ENCODE measurements at regions not wholly inside any gene's neighbourhood (a gene's known extent, or its start where the extent isn't known, plus 50 kb on each side); places are given as distances from the start of the nearest gene placed in this dataset.
"Not testable (repeated sequence)": the region's sequence is repeated elsewhere in the genome, so short reads cannot be mapped to it uniquely, and the experiment has no call there.

- H3K4me1 ChIP-seq (ENCODE audit: insufficient read depth, low read length), result no peaks in the 10 kb centered on the region
- no peak overlapping the region for H3K27ac ChIP-seq (ENCODE audit: low read length)
- no peak overlapping the region for H3K9ac ChIP-seq (ENCODE audit: low read depth, low read length)
- no peaks in the 10 kb centered on the region for H3K36me3 ChIP-seq (ENCODE audit: insufficient read depth, low read depth, low read length)
- no peaks in the 10 kb centered on the region for H3K9me3 ChIP-seq (ENCODE audit: insufficient read depth, low read depth, low read length)
- no peak overlapping the region for H3K4me3 ChIP-seq (ENCODE audit: low read length)
- H3K27me3 ChIP-seq (ENCODE audit: insufficient read depth, low read length), result no peaks in the 10 kb centered on the region
Observed at GRCh38 chr11:91091563-91091962, 868.7 kb upstream of the CHORDC1 start.

GRCh38 chr11:91086028-91086427 is 863.2 kb upstream of the CHORDC1 start:
- no peaks in the 10 kb centered on the region for H3K36me3 ChIP-seq (ENCODE audit: insufficient read depth, low read depth, low read length)

GRCh38 chr11:91082255-91082654 is 859.4 kb upstream of the CHORDC1 start:
- no peak overlapping the region for H3K27ac ChIP-seq (ENCODE audit: low read length)
- no peak overlapping the region for H3K9ac ChIP-seq (ENCODE audit: low read depth, low read length)
- H3K4me3 ChIP-seq (ENCODE audit: low read length), result no peak overlapping the region
- H3K27me3 ChIP-seq (ENCODE audit: insufficient read depth, low read length), result no peaks in the 10 kb centered on the region
- no peaks in the 10 kb centered on the region for H3K9me3 ChIP-seq (ENCODE audit: insufficient read depth, low read depth, low read length)
- no peaks in the 10 kb centered on the region for H3K36me3 ChIP-seq (ENCODE audit: insufficient read depth, low read depth, low read length)
- H3K4me1 ChIP-seq (ENCODE audit: insufficient read depth, low read length), result 0 out of 2 replicates have a peak, but pooled peaks cover 4% of the 10 kb centered on the region

More at GRCh38 chr11:91086028-91086427, 863.2 kb upstream of the CHORDC1 start:
- no peak overlapping the region for H3K9ac ChIP-seq (ENCODE audit: low read depth, low read length)
- no peaks in the 10 kb centered on the region for H3K27me3 ChIP-seq (ENCODE audit: insufficient read depth, low read length)
- no peak overlapping the region for H3K4me3 ChIP-seq (ENCODE audit: low read length)
- H3K4me1 ChIP-seq (ENCODE audit: insufficient read depth, low read length), result 0 out of 2 replicates have a peak, but pooled peaks cover 4% of the 10 kb centered on the region
- H3K27ac ChIP-seq (ENCODE audit: low read length), result no peak overlapping the region
- H3K9me3 ChIP-seq (ENCODE audit: insufficient read depth, low read depth, low read length), result no peaks in the 10 kb centered on the region

- no peaks in the 10 kb centered on the region for H3K36me3 ChIP-seq (ENCODE audit: insufficient read depth, low read depth, low read length)
- no peaks in the 10 kb centered on the region for H3K27me3 ChIP-seq (ENCODE audit: insufficient read depth, low read length)
- no peak overlapping the region for H3K4me3 ChIP-seq (ENCODE audit: low read length)
- H3K4me1 ChIP-seq (ENCODE audit: insufficient read depth, low read length), result 0 out of 2 replicates have a peak, but pooled peaks cover 4% of the 10 kb centered on the region
- H3K9me3 ChIP-seq (ENCODE audit: insufficient read depth, low read depth, low read length), result no peaks in the 10 kb centered on the region
- H3K27ac ChIP-seq (ENCODE audit: low read length), result no peak overlapping the region
- H3K9ac ChIP-seq (ENCODE audit: low read depth, low read length), result no peak overlapping the region
Observed at GRCh38 chr11:91081440-91082043, 858.7 kb upstream of the CHORDC1 start.

- Histone ChIP-seq H3K36me3 (ENCODE audit: insufficient read depth, low read depth, low read length) (no peaks in the 10 kb centered on the region), H3K27ac (ENCODE audit: low read length) (no peak overlapping the region), H3K9me3 (ENCODE audit: insufficient read depth, low read depth, low read length) (no peaks in the 10 kb centered on the region), H3K4me1 (ENCODE audit: insufficient read depth, low read length) (0 out of 2 replicates have a peak, but pooled peaks cover 4% of the 10 kb centered on the region), H3K4me3 (ENCODE audit: low read length) (no peak overlapping the region), H3K27me3 (ENCODE audit: insufficient read depth, low read length) (no peaks in the 10 kb centered on the region), H3K9ac (ENCODE audit: low read depth, low read length) (no peak overlapping the region)
Observed at GRCh38 chr11:91078221-91078620, 855.4 kb upstream of the CHORDC1 start.

- H3K9ac ChIP-seq (ENCODE audit: low read depth, low read length), result no peak overlapping the region
- no peaks in the 10 kb centered on the region for H3K36me3 ChIP-seq (ENCODE audit: insufficient read depth, low read depth, low read length)
- no peaks in the 10 kb centered on the region for H3K27me3 ChIP-seq (ENCODE audit: insufficient read depth, low read length)
- no peak overlapping the region for H3K27ac ChIP-seq (ENCODE audit: low read length)
- no peaks in the 10 kb centered on the region for H3K9me3 ChIP-seq (ENCODE audit: insufficient read depth, low read depth, low read length)
- no peak overlapping the region for H3K4me3 ChIP-seq (ENCODE audit: low read length)
- no peaks in the 10 kb centered on the region for H3K4me1 ChIP-seq (ENCODE audit: insufficient read depth, low read length)
Observed at GRCh38 chr11:91075032-91075695, 852.3 kb upstream of the CHORDC1 start.

- Histone ChIP-seq H3K4me3 (ENCODE audit: low read length) (no peak overlapping the region), H3K9me3 (ENCODE audit: insufficient read depth, low read depth, low read length) (no peaks in the 10 kb centered on the region), H3K27me3 (ENCODE audit: insufficient read depth, low read length) (no peaks in the 10 kb centered on the region), H3K9ac (ENCODE audit: low read depth, low read length) (no peak overlapping the region), H3K4me1 (ENCODE audit: insufficient read depth, low read length) (peaks cover 6% of the 10 kb centered on the region; the same call in 1 of the 2 replicates), H3K27ac (ENCODE audit: low read length) (no peak overlapping the region), H3K36me3 (ENCODE audit: insufficient read depth, low read depth, low read length) (no peaks in the 10 kb centered on the region)
Observed at GRCh38 chr11:91067666-91068065, 844.8 kb upstream of the CHORDC1 start.

- H3K27me3 ChIP-seq (ENCODE audit: insufficient read depth, low read length), result no peaks in the 10 kb centered on the region
Observed at GRCh38 chr11:91066456-91067047, 843.7 kb upstream of the CHORDC1 start.

GRCh38 chr11:91063399-91063798 is 840.5 kb upstream of the CHORDC1 start:
- H3K9ac ChIP-seq (ENCODE audit: low read depth, low read length); H3K4me3 ChIP-seq (ENCODE audit: low read length); H3K36me3 ChIP-seq (ENCODE audit: insufficient read depth, low read depth, low read length); H3K9me3 ChIP-seq (ENCODE audit: insufficient read depth, low read depth, low read length); H3K27me3 ChIP-seq (ENCODE audit: insufficient read depth, low read length); H3K4me1 ChIP-seq (ENCODE audit: insufficient read depth, low read length); H3K27ac ChIP-seq (ENCODE audit: low read length): not testable (repeated sequence)

More at GRCh38 chr11:91066456-91067047, 843.7 kb upstream of the CHORDC1 start:
- Histone ChIP-seq H3K27ac (ENCODE audit: low read length) (no peak overlapping the region), H3K4me1 (ENCODE audit: insufficient read depth, low read length) (peaks cover 6% of the 10 kb centered on the region; the same call in 1 of the 2 replicates), H3K9me3 (ENCODE audit: insufficient read depth, low read depth, low read length) (no peaks in the 10 kb centered on the region), H3K4me3 (ENCODE audit: low read length) (no peak overlapping the region), H3K36me3 (ENCODE audit: insufficient read depth, low read depth, low read length) (no peaks in the 10 kb centered on the region), H3K9ac (ENCODE audit: low read depth, low read length) (no peak overlapping the region)

- H3K36me3 ChIP-seq (ENCODE audit: insufficient read depth, low read depth, low read length), result no peaks in the 10 kb centered on the region
- H3K27ac ChIP-seq (ENCODE audit: low read length), result no peak overlapping the region
- H3K27me3 ChIP-seq (ENCODE audit: insufficient read depth, low read length), result no peaks in the 10 kb centered on the region
- H3K9me3 ChIP-seq (ENCODE audit: insufficient read depth, low read depth, low read length), result no peaks in the 10 kb centered on the region
- H3K4me3 ChIP-seq (ENCODE audit: low read length), result no peak overlapping the region
- H3K9ac ChIP-seq (ENCODE audit: low read depth, low read length), result no peak overlapping the region
- H3K4me1 ChIP-seq (ENCODE audit: insufficient read depth, low read length), result no peaks in the 10 kb centered on the region; the same call in 1 of the 2 replicates
Observed at GRCh38 chr11:91047882-91048281, 825.0 kb upstream of the CHORDC1 start.

- no peaks in the 10 kb centered on the region; the same call in 1 of the 2 replicates for H3K4me1 ChIP-seq (ENCODE audit: insufficient read depth, low read length)
- no peak overlapping the region for H3K27ac ChIP-seq (ENCODE audit: low read length)
- no peak overlapping the region for H3K9ac ChIP-seq (ENCODE audit: low read depth, low read length)
- no peaks in the 10 kb centered on the region for H3K9me3 ChIP-seq (ENCODE audit: insufficient read depth, low read depth, low read length)
- no peak overlapping the region for H3K4me3 ChIP-seq (ENCODE audit: low read length)
- no peaks in the 10 kb centered on the region for H3K27me3 ChIP-seq (ENCODE audit: insufficient read depth, low read length)
- H3K36me3 ChIP-seq (ENCODE audit: insufficient read depth, low read depth, low read length), result no peaks in the 10 kb centered on the region
Observed at GRCh38 chr11:91046261-91046660, 823.4 kb upstream of the CHORDC1 start.

- H3K4me1 ChIP-seq (ENCODE audit: insufficient read depth, low read length), result no peaks in the 10 kb centered on the region
- H3K27ac ChIP-seq (ENCODE audit: low read length), result no peak overlapping the region
Observed at GRCh38 chr11:91041626-91042025, 818.8 kb upstream of the CHORDC1 start.

More at GRCh38 chr11:91041626-91042025, 818.8 kb upstream of the CHORDC1 start:
- H3K9me3 ChIP-seq (ENCODE audit: insufficient read depth, low read depth, low read length), result no peaks in the 10 kb centered on the region
- no peak overlapping the region for H3K4me3 ChIP-seq (ENCODE audit: low read length)
- H3K27me3 ChIP-seq (ENCODE audit: insufficient read depth, low read length), result no peaks in the 10 kb centered on the region
- no peak overlapping the region for H3K9ac ChIP-seq (ENCODE audit: low read depth, low read length)
- no peaks in the 10 kb centered on the region for H3K36me3 ChIP-seq (ENCODE audit: insufficient read depth, low read depth, low read length)

Measured in iPS-20b (cell line).